H1 (cell line): ENCODE measurements at regions not wholly inside any gene's neighbourhood (a gene's known extent, or its start where the extent isn't known, plus 50 kb on each side); places are given as distances from the start of the nearest gene placed in this dataset.

ENCODE experiments used
- EZH2 ChIP-seq: fragments of 200-600 bp; sonication (generic); IDR thresholded peaks from 2 replicates; pipeline ENCODE4 v1.7.1; 2012; ENCODE audit warnings: low read depth, mild to moderate bottlenecking, moderate library complexity, low read length, inconsistent platforms; ENCODE audit not compliant: severe bottlenecking
- POLR2A ChIP-seq, 2 experiments: IDR thresholded peaks; 1 replicate in 1 of 2; 2 replicates in 1 of 2; pipeline ENCODE4 v1.6.1; 2011; ENCODE audit warnings: low read depth in 2 of 2, low read length in 2 of 2, mild to moderate bottlenecking in 2 of 2; ENCODE audit errors: control extremely low read depth in 1 of 2

DNA sequence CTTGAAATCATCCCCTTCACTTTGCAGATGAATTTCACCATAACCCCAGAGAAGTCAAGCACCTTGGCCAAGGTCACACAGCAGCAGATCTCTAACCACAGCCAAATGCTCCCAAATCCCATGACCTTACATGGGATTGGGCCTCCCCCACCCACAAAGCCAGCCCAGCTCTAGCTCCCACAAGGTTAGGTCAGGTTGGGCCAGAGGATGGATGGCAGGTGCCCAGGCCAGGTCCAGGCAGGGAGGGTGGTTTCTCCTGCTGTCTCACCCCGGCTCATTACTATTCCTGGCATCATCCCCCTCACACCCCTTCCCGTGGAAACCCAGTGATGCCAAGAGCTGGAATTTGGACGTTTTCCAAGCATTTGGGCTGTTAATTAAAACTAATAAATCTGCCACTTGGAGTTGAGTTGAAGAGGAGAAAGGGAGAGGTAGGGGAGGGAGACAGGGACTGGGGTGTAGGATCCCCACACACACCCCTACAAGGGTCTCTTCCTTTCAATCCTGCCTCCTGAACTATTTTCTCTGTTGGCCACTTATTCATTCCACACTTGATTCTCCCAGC is 181.6 kb downstream of the TMEM132E start:
- no peak for TF ChIP-seq EZH2
- TF ChIP-seq POLR2A (IDR thresholded peaks at IDR 0.05; ENCODE audit: control extremely low read depth in 1 of 2, low read depth in 2 of 2, low read length in 2 of 2): no peak
